LNCaP clone FGC (cell line): ENCODE measurements at regions not wholly inside any gene's neighbourhood (a gene's known extent, or its start where the extent isn't known, plus 50 kb on each side); places are given as distances from the start of the nearest gene placed in this dataset.

Experiments
- DNase-seq: peaks from one replicate; pipeline ENCODE4 v3.0.0-alpha.2; 2011; ENCODE audit warnings: low read depth
- H3K4me3 ChIP-seq: 2 replicates; pipeline ENCODE4 v1.5.1; 2011; ENCODE audit warnings: mild to moderate bottlenecking, low read depth, low read length, control low read depth
- CTCF ChIP-seq: IDR thresholded peaks from 2 replicates; pipeline ENCODE4 v1.5.1; 2012; ENCODE audit warnings: mild to moderate bottlenecking; ENCODE audit not compliant: control insufficient read depth, insufficient read depth; ENCODE audit errors: extremely low read depth

GRCh38 chr2:31729442-31730092, 148.8 kb upstream of the SRD5A2 start:
- H3K4me3 ChIP-seq, result no peak overlapping the region
- DNase-seq, result peak; percentile 26
- TF ChIP-seq CTCF, result peak; percentile 71

GRCh38 chr2:31729065-31729439, 148.3 kb upstream of the SRD5A2 start:
- no peak for TF ChIP-seq CTCF
- no peak for DNase-seq
- H3K4me3 ChIP-seq, result no peak overlapping the region

- TF ChIP-seq CTCF, result no peak
- H3K4me3 ChIP-seq, result no peak overlapping the region
- no peak for DNase-seq
Observed at GRCh38 chr2:31728406-31729064, 147.8 kb upstream of the SRD5A2 start.

- TF ChIP-seq CTCF, result no peak
- no peak overlapping the region for H3K4me3 ChIP-seq
Observed at GRCh38 chr2:31726457-31726856, 145.7 kb upstream of the SRD5A2 start.

GRCh38 chr2:31725444-31725843, 144.7 kb upstream of the SRD5A2 start:
- H3K4me3 ChIP-seq, result no peak overlapping the region
- no peak for TF ChIP-seq CTCF
- no peak for DNase-seq

More at GRCh38 chr2:31726457-31726856, 145.7 kb upstream of the SRD5A2 start:
- no peak for DNase-seq

- no peak overlapping the region for H3K4me3 ChIP-seq
- TF ChIP-seq CTCF, result no peak
- DNase-seq, result no peak
Observed at GRCh38 chr2:31711737-31712136, 131.0 kb upstream of the SRD5A2 start.

- DNase-seq, result no peak
- TF ChIP-seq CTCF, result no peak
- no peak overlapping the region for H3K4me3 ChIP-seq
Observed at GRCh38 chr2:31710121-31710520, 129.4 kb upstream of the SRD5A2 start.
